Activated naive CD8-positive, alpha-beta T cell treated with anti-CD3 and anti-CD28 coated beads, Interleukin-2, amount 10 ng/mL, durations not matched to agents 7 days and 5 days (primary cell): ENCODE measurements at regions not wholly inside any gene's neighbourhood (a gene's known extent, or its start where the extent isn't known, plus 50 kb on each side); places are given as distances from the start of the nearest gene placed in this dataset.
"Not testable (repeated sequence)": the region's sequence is repeated elsewhere in the genome, so short reads cannot be mapped to it uniquely, and the experiment has no call there.

Source experiments
- ATAC-seq: fragments of 150-1000 bp; cut with Tn5 transposase; one replicate; pipeline ENCODE4 v1.10.0; 2021; ENCODE audit warnings: low read depth, moderate library complexity
- POLR2A ChIA-PET: fragments of 350-600 bp; sonication (Branson Sonifier 250); formaldehyde crosslinking; loops from one replicate; lab custom pipeline; 2021; ENCODE audit warnings: antibody characterized with exemption; lab: Charles Lee
- DNase-seq: peaks from one replicate; pipeline ENCODE4 v3.0.0; 2021
- H3K27ac Mint-ChIP-seq: one replicate; pipeline ENCODE4 v1.8.0; 2022; ENCODE audit warnings: mild to moderate bottlenecking, mixed read lengths
- H3K27me3 Mint-ChIP-seq: one replicate; pipeline ENCODE4 v1.8.0; 2022; ENCODE audit warnings: mild to moderate bottlenecking, moderate library complexity, mixed read lengths
- H3K36me3 Mint-ChIP-seq: one replicate; pipeline ENCODE4 v1.8.0; 2021; ENCODE audit warnings: mild to moderate bottlenecking, mixed read lengths
- H3K4me1 Mint-ChIP-seq: one replicate; pipeline ENCODE4 v1.8.0; 2021; ENCODE audit warnings: mixed read lengths
- H3K4me3 Mint-ChIP-seq: one replicate; pipeline ENCODE4 v1.8.0; 2022; ENCODE audit warnings: mild to moderate bottlenecking, moderate library complexity, mixed read lengths
- H3K9me3 Mint-ChIP-seq: one replicate; pipeline ENCODE4 v1.8.0; 2021; ENCODE audit warnings: mixed read lengths

GRCh38 chr2:41334159-41334558 is 713.7 kb upstream of the PKDCC start:
- ATAC-seq (no peak), DNase-seq (no peak)
- Mint-ChIP-seq H3K9me3 (no peaks in the 10 kb centered on the region), H3K27ac (no peak overlapping the region), H3K4me1 (no peaks in the 10 kb centered on the region), H3K4me3 (no peak overlapping the region), H3K36me3 (no peaks in the 10 kb centered on the region), H3K27me3 (no peaks in the 10 kb centered on the region)
- POLR2A ChIA-PET: no interaction called here

DNA sequence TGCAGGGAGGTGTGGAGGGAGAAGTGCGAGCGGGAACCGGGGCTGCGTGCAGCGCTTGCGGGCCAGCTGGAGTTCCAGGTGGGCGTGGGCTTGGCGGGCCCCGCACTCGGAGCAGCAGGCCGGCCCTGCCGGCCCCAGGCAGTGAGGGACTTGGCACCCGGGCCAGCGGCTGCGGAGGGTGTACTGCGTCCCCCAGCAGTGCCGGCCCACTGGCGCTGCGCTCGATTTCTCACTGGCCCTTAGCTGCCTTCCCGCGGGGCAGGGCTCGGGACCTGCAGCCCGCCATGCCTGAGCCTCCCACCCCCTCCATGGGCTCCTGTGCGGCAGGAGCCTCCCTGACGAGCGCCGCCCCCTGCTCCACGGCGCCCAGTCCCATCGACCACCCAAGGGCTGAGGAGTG is 712.2 kb upstream of the PKDCC start:
- H3K27ac Mint-ChIP-seq, H3K9me3 Mint-ChIP-seq, H3K4me3 Mint-ChIP-seq, H3K27me3 Mint-ChIP-seq, H3K4me1 Mint-ChIP-seq, POLR2A ChIA-PET, ATAC-seq, DNase-seq, H3K36me3 Mint-ChIP-seq: not testable (repeated sequence)

DNA sequence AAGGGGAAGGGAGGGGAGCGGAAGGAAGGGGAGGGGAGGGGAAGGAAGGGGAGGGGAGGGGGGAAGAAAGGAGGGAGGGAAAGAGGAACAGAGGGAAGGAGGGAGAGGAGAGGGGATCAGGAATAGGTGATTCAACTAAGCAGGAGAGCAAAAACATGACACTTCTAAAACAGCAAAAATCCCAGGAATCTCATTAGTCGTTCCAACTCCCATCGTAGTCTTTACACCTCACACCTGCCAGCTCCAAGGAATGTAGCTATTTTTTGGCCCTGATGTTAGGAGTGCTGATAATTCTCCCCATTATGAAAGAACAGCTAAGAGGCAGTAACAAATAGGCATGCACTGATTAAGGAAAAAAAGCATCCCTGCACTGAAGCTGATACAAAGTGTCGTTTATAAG is 709.9 kb upstream of the PKDCC start:
- Mint-ChIP-seq H3K9me3 (no peaks in the 10 kb centered on the region), H3K27ac (no peak overlapping the region), H3K36me3 (no peaks in the 10 kb centered on the region), H3K4me1 (no peaks in the 10 kb centered on the region), H3K4me3 (no peak overlapping the region), H3K27me3 (no peaks in the 10 kb centered on the region)
- POLR2A ChIA-PET: no interaction called here
- ATAC-seq (no peak), DNase-seq (no peak)

DNA sequence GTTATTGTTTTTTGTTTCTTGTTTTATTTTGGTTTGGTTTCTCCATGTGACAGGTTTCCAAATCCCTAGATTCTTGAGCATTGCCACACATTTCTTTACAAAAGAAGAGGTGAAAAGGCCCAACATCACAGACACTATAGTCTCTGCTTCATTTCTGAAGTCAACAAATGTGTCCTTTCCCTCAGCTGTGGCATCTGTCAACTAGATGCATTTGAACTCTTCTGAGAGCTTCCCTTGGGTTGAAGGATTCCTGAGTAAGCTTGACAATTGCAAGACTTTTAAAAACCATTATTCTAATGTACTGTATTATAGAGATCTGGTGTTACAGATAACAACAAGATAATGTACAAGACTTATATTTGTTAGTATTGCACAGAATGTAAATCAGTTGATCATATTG is 703.3 kb upstream of the PKDCC start:
- H3K9me3 Mint-ChIP-seq: no peaks in the 10 kb centered on the region
- POLR2A ChIA-PET: no interaction called here
- H3K36me3 Mint-ChIP-seq: no peaks in the 10 kb centered on the region
- H3K27ac Mint-ChIP-seq: no peak overlapping the region
- DNase-seq: no peak
- H3K27me3 Mint-ChIP-seq: no peaks in the 10 kb centered on the region
- ATAC-seq: no peak
- no peak overlapping the region for H3K4me3 Mint-ChIP-seq
- no peaks in the 10 kb centered on the region for H3K4me1 Mint-ChIP-seq

- no peaks in the 10 kb centered on the region for H3K36me3 Mint-ChIP-seq
- no peaks in the 10 kb centered on the region for H3K4me1 Mint-ChIP-seq
- no peak overlapping the region for H3K27ac Mint-ChIP-seq
- no peak for ATAC-seq
- POLR2A ChIA-PET: no interaction called here
- H3K4me3 Mint-ChIP-seq: no peak overlapping the region
- DNase-seq: no peak
- H3K9me3 Mint-ChIP-seq: no peaks in the 10 kb centered on the region
- H3K27me3 Mint-ChIP-seq: no peaks in the 10 kb centered on the region
Observed at GRCh38 chr2:41353060-41353459, 694.8 kb upstream of the PKDCC start.

DNA sequence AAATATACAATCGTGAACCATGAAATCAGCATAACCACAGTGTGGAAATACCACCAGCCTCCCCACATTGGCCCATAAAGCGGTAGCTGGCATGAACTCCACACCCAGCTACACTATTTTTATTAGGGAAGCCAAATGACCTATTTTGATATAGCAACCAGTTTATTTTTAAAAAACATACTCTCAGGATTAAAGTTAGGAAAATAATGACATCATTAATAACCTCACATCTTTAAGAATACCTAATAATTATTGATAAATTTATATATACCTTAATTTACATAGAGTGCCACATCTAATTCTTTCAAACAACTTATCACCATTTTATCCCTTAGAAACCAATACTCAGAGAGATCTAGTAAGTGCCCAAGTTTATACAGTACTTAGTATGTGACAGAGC is 692.0 kb upstream of the PKDCC start:
- POLR2A ChIA-PET: no interaction called here
- Mint-ChIP-seq H3K27me3 (no peaks in the 10 kb centered on the region), H3K9me3 (no peaks in the 10 kb centered on the region)

DNA sequence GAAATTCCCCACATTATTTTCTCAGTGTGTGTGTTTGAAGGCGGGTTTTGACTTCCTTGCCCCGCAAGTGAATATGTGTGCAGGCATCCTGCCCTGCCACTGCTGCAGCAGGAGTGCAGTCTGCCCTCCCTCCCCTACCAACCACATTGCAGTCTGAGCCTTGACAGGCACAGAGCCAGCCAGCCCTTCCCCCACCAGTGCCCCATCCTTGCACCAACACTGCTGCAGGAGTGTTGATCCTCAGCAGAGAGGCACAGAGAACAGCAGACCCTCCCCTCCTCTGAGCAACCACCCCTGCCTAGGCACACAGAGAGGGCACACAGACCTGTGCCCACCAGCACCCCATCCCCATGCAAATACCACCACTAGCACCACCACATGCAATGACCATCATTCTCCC is 683.0 kb upstream of the PKDCC start:
- no peak overlapping the region for H3K27ac Mint-ChIP-seq
- H3K4me1 Mint-ChIP-seq: no peaks in the 10 kb centered on the region
- POLR2A ChIA-PET: no interaction called here
- H3K36me3 Mint-ChIP-seq: no peaks in the 10 kb centered on the region
- DNase-seq (no peak), ATAC-seq (no peak)
- no peaks in the 10 kb centered on the region for H3K27me3 Mint-ChIP-seq
- H3K9me3 Mint-ChIP-seq: peaks cover 5% of the 10 kb centered on the region
- H3K4me3 Mint-ChIP-seq: no peak overlapping the region

More for the DNA sequence above, 692.0 kb upstream of the PKDCC start:
- no peak for ATAC-seq
- H3K4me3 Mint-ChIP-seq: no peak overlapping the region
- H3K4me1 Mint-ChIP-seq: no peaks in the 10 kb centered on the region
- H3K27ac Mint-ChIP-seq: no peak overlapping the region
- DNase-seq: no peak
- no peaks in the 10 kb centered on the region for H3K36me3 Mint-ChIP-seq

- Mint-ChIP-seq H3K4me3 (no peak overlapping the region), H3K9me3 (peaks cover 3% of the 10 kb centered on the region), H3K27me3 (no peaks in the 10 kb centered on the region), H3K36me3 (no peaks in the 10 kb centered on the region), H3K4me1 (no peaks in the 10 kb centered on the region), H3K27ac (no peak overlapping the region)
- ATAC-seq (no peak), DNase-seq (no peak)
- POLR2A ChIA-PET: no interaction called here
Observed at GRCh38 chr2:41375901-41376300, 671.9 kb upstream of the PKDCC start.

- Mint-ChIP-seq H3K9me3 (no peaks in the 10 kb centered on the region), H3K36me3 (no peaks in the 10 kb centered on the region), H3K27me3 (no peaks in the 10 kb centered on the region), H3K27ac (no peak overlapping the region), H3K4me3 (no peak overlapping the region), H3K4me1 (no peaks in the 10 kb centered on the region)
- POLR2A ChIA-PET: no interaction called here
- no peak for ATAC-seq
- no peak for DNase-seq
Observed at GRCh38 chr2:41377837-41378236, 670.0 kb upstream of the PKDCC start.

- Mint-ChIP-seq H3K4me1 (no peaks in the 10 kb centered on the region), H3K27ac (no peak overlapping the region), H3K36me3 (no peaks in the 10 kb centered on the region), H3K27me3 (no peaks in the 10 kb centered on the region), H3K4me3 (no peak overlapping the region), H3K9me3 (no peaks in the 10 kb centered on the region)
- POLR2A ChIA-PET: no interaction called here
- DNase-seq (no peak), ATAC-seq (no peak)
Observed at GRCh38 chr2:41378420-41378819, 669.4 kb upstream of the PKDCC start.

DNA sequence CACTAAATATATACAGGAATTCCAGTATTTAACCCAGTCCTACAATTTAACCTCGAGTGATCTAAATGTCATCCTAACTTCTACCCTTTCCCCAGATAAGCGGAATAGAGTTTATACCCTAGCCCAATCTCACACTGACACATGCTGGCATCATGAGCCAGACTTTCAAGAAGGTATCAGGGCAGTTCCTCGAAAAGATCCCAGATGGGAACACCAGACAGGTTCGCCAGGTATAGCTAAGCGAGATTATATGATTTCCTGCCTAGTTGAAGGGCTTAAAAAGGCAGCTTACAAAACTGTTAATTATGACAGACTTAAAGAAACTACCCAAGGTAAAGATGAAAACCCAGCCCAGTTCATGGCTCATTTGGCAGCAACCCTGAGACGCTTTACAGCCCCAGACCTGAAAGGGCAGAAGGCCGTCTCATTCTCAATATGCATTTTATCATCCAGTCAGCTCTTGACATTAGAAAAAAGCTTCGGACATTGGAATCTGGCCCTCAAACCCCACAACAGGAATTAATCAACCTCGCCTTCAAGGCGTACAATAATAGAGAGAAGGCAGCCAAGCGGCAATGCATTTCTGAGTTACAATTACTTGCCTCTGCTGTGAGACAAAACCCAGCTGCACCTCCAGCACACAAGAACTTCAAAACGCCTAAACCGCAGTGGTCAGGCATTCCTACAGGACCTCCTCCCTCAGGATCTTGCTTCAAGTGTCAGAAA is 668.2 kb upstream of the PKDCC start:
- Mint-ChIP-seq H3K9me3 (no peaks in the 10 kb centered on the region), H3K27me3 (no peaks in the 10 kb centered on the region), H3K27ac (no peak overlapping the region), H3K4me3 (no peak overlapping the region), H3K36me3 (no peaks in the 10 kb centered on the region), H3K4me1 (no peaks in the 10 kb centered on the region)
- ATAC-seq (no peak), DNase-seq (no peak)
- POLR2A ChIA-PET: no interaction called here

DNA sequence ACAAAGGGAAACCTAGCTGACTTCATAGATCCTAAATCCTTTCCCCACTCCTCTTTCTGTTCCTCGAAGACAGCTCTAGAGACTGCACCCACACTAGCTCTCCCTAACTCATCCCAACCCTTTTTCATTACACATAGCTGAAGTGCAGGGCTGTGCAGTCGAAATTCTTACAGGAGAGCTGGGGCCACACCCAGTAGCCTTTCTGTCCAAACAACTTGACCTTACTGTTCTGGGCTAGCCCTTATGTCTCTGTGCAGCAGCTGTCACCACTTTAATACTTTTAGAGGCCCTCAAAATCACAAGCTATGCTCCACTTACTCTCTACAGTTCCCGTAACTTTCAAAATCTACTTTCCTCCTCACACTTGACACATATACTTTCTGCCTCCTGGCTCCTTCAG is 666.1 kb upstream of the PKDCC start:
- ATAC-seq (no peak), DNase-seq (no peak)
- H3K27ac Mint-ChIP-seq: no peak overlapping the region
- no peaks in the 10 kb centered on the region for H3K36me3 Mint-ChIP-seq
- H3K4me1 Mint-ChIP-seq: no peaks in the 10 kb centered on the region
- POLR2A ChIA-PET: no interaction called here
- no peaks in the 10 kb centered on the region for H3K27me3 Mint-ChIP-seq
- H3K4me3 Mint-ChIP-seq: no peak overlapping the region
- H3K9me3 Mint-ChIP-seq: no peaks in the 10 kb centered on the region

- POLR2A ChIA-PET: no interaction called here
- Mint-ChIP-seq H3K27ac (no peak overlapping the region), H3K36me3 (no peaks in the 10 kb centered on the region), H3K9me3 (no peaks in the 10 kb centered on the region), H3K4me1 (no peaks in the 10 kb centered on the region), H3K27me3 (no peaks in the 10 kb centered on the region), H3K4me3 (no peak overlapping the region)
- ATAC-seq: no peak
- no peak for DNase-seq
Observed at GRCh38 chr2:41387519-41387918, 660.3 kb upstream of the PKDCC start.

GRCh38 chr2:41393621-41394020 is 654.2 kb upstream of the PKDCC start:
- peaks cover 3% of the 10 kb centered on the region for H3K9me3 Mint-ChIP-seq
- H3K27me3 Mint-ChIP-seq: no peaks in the 10 kb centered on the region
- DNase-seq (no peak), ATAC-seq (no peak)
- no peaks in the 10 kb centered on the region for H3K4me1 Mint-ChIP-seq
- H3K4me3 Mint-ChIP-seq: no peak overlapping the region
- POLR2A ChIA-PET: no interaction called here
- H3K36me3 Mint-ChIP-seq: no peaks in the 10 kb centered on the region
- H3K27ac Mint-ChIP-seq: no peak overlapping the region

DNA sequence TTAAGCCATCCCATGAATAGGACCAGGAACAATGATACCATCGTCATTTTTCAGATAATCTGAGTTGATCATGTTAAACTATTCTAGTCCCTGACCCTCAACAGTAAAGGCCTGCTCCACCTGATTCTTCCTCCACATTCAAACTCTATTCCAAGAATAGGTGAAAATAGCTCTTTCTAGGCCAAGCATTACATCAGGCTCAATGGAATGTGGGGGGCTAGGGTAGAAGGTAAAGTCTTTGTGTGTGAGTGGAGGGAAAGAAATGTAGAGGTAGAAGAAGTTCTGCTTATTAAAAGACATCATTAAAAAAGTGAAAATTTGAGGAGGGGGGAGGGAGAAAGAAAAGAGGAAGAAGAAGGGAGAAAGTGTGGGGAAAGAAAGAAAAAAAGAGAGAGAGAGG is 653.3 kb upstream of the PKDCC start:
- POLR2A ChIA-PET: no interaction called here

More for the DNA sequence above, 653.3 kb upstream of the PKDCC start:
- no peaks in the 10 kb centered on the region for H3K36me3 Mint-ChIP-seq
- H3K9me3 Mint-ChIP-seq: peaks cover 3% of the 10 kb centered on the region
- H3K27ac Mint-ChIP-seq: no peak overlapping the region
- no peak overlapping the region for H3K4me3 Mint-ChIP-seq
- ATAC-seq (no peak), DNase-seq (no peak)
- H3K4me1 Mint-ChIP-seq: no peaks in the 10 kb centered on the region
- H3K27me3 Mint-ChIP-seq: no peaks in the 10 kb centered on the region
